ENCODE measurements at regions not wholly inside any gene's neighbourhood (a gene's known extent, or its start where the extent isn't known, plus 50 kb on each side); places are given as distances from the start of the nearest gene placed in this dataset.

DNA sequence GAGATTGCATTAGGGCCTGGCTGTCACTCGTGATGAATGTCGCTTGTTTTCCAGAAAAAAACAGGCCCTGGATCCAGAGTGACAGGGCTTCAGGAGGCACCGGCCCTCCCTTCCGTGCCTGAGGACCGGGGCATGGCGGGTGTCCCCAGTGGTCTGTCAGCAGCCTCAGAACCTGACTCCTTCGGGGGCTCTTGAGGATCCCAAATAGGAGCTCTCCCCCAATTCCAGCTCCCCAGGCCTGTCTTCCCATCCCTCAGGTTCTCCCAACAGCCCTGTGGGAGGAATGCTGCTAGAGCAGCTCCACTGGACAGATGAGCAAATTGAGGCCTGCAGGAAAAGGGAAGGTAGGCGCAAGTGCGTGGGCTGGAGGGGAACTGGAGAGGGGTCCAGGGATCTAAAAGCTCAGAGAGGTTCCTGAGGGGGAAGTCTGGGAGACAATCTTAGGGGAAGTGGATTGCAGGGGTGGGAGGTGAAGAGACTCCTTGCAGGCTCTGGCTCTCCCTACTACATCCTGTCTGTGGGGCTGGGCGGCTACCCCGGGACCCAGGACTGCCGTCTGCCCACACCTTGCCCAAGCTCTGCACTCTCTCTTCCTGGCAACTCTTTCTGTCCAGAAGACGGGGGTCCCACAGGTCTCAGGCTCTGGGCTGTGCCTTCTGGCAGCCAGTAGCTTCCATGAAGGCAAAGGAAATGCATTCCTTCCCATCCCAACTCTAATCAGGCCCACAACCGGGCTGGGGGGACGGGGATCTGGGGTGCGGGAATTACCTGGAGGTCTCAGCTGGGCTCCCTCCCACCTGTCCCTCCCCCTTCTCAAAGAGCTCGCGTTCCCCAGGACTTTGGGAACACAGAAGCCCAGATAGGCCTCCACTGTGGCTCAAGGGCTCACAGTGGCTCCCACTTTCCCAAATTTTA is 105.7 kb upstream of the CASZ1 start:
- no peak overlapping the region for H3K4me3 ChIP-seq
- peaks cover 13% of the 10 kb centered on the region for H3K4me1 ChIP-seq (ENCODE audit: low read depth)
- H3K9me3 ChIP-seq = no peaks in the 10 kb centered on the region
- no peak for DNase-seq
- H3K36me3 ChIP-seq (ENCODE audit: low read depth) = no peaks in the 10 kb centered on the region
- intact Hi-C loops (cut with DNase I, micrococcal nuclease) = no loop called here
- no peak for ATAC-seq
- TF ChIP-seq, protein P1, sequence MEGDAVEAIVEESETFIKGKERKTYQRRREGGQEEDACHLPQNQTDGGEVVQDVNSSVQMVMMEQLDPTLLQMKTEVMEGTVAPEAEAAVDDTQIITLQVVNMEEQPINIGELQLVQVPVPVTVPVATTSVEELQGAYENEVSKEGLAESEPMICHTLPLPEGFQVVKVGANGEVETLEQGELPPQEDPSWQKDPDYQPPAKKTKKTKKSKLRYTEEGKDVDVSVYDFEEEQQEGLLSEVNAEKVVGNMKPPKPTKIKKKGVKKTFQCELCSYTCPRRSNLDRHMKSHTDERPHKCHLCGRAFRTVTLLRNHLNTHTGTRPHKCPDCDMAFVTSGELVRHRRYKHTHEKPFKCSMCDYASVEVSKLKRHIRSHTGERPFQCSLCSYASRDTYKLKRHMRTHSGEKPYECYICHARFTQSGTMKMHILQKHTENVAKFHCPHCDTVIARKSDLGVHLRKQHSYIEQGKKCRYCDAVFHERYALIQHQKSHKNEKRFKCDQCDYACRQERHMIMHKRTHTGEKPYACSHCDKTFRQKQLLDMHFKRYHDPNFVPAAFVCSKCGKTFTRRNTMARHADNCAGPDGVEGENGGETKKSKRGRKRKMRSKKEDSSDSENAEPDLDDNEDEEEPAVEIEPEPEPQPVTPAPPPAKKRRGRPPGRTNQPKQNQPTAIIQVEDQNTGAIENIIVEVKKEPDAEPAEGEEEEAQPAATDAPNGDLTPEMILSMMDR (IDR thresholded peaks at IDR 0.05) = no peak

DNA sequence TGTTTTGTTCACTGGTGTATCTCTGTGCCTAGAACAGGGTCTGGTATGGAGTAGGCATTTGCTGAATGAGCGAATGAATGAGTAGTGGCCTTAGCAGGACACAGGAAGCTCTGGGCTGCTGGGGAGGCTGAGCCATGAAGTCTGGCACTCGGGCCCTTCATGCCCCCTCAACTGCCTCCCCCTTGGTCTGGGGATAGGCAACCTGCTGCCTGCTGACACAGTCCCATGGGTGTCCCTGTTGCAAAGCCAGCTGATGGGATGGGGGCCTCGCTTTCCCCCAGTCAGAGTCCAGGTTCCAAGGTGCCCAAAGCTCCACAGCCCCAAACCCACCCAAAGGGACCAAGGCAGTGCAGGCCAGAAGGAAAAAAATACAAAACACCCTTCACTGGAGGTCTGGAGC is 107.0 kb upstream of the CASZ1 start:
- intact Hi-C loops (cut with DNase I, micrococcal nuclease) = no loop called here
- no peak overlapping the region for H3K4me3 ChIP-seq
- ATAC-seq = no peak
- no peaks in the 10 kb centered on the region for H3K9me3 ChIP-seq
- peaks cover 13% of the 10 kb centered on the region for H3K4me1 ChIP-seq (ENCODE audit: low read depth)
- H3K36me3 ChIP-seq (ENCODE audit: low read depth) = no peaks in the 10 kb centered on the region
- TF ChIP-seq, protein P1 (IDR thresholded peaks at IDR 0.05) = no peak
- no peak for DNase-seq

DNA sequence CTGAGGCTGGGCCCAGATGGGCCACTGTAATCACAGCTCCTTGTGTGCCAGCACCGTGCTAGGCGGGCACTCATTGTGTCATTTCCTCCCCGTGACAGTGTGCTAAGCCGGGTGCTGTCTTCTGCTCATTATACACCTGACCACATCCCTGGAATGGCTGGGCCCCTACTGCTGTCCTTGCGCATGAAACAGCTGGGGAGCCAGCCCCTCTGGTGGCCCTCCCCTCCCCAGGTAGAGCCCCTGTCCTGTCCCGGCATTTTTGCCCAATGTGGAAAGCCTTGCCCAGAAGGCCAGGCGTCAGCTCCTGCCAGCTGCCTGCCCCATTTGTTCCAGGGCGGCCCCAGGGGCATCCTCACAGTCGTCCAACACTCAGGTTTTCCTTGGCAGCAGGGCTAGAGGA is 107.4 kb upstream of the CASZ1 start:
- no peak for ATAC-seq
- DNase-seq = no peak
- Histone ChIP-seq H3K4me3 (no peak overlapping the region), H3K9me3 (no peaks in the 10 kb centered on the region), H3K36me3 (ENCODE audit: low read depth) (no peaks in the 10 kb centered on the region), H3K4me1 (ENCODE audit: low read depth) (peaks cover 13% of the 10 kb centered on the region)
- TF ChIP-seq, protein P1 (IDR thresholded peaks at IDR 0.05) = no peak
- intact Hi-C loops (cut with DNase I, micrococcal nuclease) = no loop called here

DNA sequence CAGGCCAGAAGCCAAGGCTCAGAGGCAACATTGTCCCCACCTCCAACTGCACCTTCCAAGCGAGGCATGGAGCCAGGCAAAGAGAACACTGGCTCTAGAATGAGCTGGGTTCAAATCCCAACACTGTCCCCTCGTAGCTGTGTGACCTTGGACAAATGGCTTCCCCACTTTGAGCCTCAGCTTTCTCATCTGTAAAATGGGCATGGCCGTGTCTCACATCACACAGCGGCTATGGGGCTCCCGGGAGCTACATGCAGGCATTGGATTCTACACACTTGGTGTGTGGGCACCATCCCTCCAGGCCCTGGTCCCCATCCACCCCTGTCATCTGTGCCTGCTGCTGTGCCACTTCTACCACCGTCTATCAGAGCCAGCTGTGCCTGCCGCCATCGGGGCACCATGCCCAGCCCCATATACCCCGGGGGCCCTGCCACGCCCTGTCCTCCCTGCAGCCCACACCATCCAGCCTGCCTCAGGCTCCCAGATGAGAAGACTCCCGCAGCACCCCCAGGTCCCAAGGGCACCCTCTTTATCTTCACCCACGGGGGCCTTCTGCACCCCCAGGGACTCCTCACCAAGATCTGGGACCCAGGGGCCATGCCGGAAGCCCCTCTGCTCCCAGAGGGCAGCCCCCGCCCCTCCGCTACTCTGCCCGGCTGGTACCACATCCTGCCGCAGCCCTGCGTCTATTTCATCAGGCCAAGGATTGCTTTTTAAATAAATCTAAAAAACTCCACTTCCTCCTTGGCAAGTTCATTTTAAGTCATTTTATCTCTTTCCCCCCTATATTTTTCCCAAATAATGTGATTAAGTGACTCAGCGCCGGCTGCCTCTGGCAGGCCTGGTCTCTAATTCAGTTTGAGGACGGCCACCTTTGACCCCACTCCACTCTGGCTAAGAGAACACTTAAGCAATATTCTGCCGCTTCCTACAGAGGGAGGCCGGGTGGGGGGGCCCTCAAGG is 107.8 kb upstream of the TARDBP start:
- no peaks in the 10 kb centered on the region for H3K9me3 ChIP-seq
- ATAC-seq = no peak
- intact Hi-C loops (cut with DNase I, micrococcal nuclease) = no loop called here
- no peak for DNase-seq
- H3K4me1 ChIP-seq (ENCODE audit: low read depth) = peaks cover 13% of the 10 kb centered on the region
- TF ChIP-seq, protein P1 (IDR thresholded peaks at IDR 0.05) = no peak
- no peaks in the 10 kb centered on the region for H3K36me3 ChIP-seq (ENCODE audit: low read depth)
- no peak overlapping the region for H3K4me3 ChIP-seq

DNA sequence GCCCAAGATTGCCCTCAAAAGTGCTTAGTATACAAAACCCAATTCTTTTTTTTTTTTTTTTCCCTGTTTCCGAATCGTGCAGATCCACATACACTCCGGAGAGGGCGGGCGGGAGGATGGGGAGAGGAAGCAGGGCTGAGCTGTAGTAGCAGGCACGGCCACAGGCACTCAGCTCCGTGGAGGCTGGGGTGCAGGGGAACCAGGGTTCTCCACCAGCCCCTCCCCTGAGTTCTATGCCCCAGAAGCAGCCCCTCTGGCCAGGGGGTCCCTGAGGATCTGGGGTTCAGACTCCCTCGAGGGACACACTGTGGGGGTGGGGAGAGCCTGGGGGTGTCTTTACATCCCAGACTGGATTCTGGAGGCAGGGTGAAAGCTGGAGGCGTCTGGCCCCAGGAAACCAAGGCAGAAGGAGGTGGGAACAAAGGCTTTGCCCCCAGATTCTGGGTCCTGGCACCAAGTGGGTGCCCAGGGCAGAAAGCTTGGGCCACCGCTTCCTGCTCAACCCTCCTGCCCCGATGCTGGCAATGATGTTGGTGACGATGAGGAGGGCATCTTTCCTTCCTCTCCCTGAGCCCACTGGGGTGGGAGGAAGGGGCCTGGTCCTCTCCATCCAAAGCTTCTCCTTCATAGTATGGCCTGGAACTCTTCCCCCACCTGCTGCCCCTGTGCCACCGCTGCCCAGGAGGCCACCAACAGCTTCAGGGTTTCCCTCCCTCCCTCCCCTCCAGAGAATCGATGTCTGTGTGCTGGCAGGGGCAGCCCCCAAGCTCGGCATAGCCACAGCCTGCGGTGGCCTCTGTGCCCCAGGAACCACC is 106.4 kb upstream of the TARDBP start:
- Histone ChIP-seq H3K4me3 (no peak overlapping the region), H3K4me1 (ENCODE audit: low read depth) (peaks cover 7% of the 10 kb centered on the region), H3K36me3 (ENCODE audit: low read depth) (no peaks in the 10 kb centered on the region), H3K9me3 (no peaks in the 10 kb centered on the region)
- no peak for DNase-seq
- no peak for ATAC-seq
- intact Hi-C loops (cut with DNase I, micrococcal nuclease) = no loop called here
- TF ChIP-seq, protein P1 (IDR thresholded peaks at IDR 0.05) = no peak

Data from mucosa of descending colon (tissue), 3 donors.